GM12801 (cell line): ENCODE measurements at regions not wholly inside any gene's neighbourhood (a gene's known extent, or its start where the extent isn't known, plus 50 kb on each side); places are given as distances from the start of the nearest gene placed in this dataset.

Experiments
- TF ChIP-seq, protein P1 (sequence below): IDR thresholded peaks from one replicate; pipeline ENCODE4 v1.5.1; 2011; ENCODE audit warnings: control low read depth; ENCODE audit not compliant: insufficient read length; ENCODE audit errors: extremely low read depth

DNA sequence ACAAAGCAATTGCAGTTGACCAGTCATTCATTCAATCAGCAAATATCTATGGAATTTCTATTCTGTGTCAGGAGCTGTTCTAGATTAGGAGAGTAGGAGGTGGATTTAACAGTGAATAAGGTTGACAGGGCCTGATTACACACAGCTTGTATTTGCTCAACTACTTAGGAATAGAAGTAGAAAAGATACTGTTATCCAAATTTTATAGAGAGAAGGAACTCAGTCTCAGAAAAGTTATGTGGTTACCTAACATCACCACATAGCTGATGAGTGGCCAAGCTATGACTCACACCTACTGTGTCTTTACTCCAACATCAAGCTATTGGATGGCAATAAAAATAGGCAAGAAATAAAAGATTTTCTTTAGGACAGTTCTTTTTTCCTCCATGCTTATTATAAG is 374.8 kb downstream of the RMST start:
- TF ChIP-seq, protein P1, sequence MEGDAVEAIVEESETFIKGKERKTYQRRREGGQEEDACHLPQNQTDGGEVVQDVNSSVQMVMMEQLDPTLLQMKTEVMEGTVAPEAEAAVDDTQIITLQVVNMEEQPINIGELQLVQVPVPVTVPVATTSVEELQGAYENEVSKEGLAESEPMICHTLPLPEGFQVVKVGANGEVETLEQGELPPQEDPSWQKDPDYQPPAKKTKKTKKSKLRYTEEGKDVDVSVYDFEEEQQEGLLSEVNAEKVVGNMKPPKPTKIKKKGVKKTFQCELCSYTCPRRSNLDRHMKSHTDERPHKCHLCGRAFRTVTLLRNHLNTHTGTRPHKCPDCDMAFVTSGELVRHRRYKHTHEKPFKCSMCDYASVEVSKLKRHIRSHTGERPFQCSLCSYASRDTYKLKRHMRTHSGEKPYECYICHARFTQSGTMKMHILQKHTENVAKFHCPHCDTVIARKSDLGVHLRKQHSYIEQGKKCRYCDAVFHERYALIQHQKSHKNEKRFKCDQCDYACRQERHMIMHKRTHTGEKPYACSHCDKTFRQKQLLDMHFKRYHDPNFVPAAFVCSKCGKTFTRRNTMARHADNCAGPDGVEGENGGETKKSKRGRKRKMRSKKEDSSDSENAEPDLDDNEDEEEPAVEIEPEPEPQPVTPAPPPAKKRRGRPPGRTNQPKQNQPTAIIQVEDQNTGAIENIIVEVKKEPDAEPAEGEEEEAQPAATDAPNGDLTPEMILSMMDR = no peak

DNA sequence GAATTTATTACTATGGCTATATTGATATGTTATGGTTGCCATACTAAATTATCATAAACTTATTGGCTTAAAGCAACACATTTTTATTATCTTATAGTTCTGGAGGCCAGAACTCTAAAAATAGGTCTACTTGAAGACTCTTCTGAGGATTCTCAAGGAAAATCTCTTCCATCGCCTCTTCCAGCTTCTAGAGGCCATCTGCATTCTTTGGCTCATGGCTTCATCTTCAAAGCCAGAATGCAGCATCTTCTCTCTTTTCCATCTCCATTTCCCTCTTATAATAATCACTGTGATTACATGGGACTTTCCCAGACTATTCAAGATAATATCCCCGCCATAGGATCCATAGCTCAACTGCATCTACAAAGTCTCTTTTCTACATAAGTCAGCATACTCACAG is 385.4 kb downstream of the RMST start:
- TF ChIP-seq, protein P1 = no peak

DNA sequence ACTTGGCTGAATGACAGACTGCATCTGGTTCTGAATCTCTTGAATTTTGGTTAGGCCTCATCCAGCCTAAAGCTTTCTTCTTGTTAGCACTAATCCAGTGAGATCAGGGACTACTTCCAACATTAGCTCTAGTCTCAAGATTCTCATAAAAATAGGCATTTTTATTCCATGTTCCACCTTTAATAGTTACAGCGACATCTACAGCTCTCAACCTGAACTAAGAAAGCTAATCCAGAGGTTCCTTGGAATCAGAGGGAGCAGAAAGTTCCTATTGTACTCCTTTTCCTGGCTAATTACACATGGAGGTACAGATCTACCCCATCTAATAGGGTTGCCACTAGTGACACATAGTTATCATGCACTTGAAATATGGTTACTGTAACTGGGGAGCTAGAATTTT is 391.9 kb downstream of the RMST start:
- TF ChIP-seq, protein P1 = no peak

DNA sequence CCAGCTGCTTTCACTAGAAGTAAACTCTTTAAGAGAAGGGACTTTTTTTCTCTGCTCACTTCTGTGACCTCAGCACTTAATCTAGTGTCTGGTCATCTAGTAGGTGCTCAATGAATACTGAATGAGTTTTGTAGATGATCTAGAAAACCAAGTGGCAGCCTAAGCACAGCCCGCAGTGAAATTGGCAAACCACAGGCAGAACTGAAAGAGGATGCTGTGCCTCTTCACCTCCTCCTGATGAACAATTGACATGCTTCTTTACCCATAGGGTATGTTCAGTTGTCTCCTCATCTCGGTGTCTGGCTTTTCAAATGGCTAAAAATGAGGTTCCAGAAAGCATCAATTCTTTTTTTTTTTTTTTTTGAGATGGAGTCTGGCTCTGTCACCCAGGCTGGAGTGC is 399.5 kb downstream of the RMST start:
- TF ChIP-seq, protein P1 = no peak

DNA sequence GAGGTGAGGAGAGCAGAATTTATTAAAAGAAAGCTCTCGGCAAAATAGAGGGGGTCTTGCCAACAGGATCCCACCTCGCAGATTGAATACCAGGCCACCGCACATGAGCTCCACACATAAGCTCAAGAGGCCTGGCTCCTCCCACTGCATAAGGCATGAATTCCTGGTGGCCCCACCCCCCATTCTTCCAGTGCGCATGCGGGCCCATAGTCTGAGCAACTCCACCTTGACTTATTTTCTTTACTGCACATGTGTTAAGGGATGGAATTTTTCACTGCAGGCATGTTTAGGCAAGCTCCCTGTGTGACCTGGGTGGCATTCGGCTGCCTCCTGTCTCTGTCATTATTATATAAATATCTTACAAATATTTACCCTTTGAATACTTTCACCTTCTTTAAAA is 412.5 kb downstream of the RMST start:
- TF ChIP-seq, protein P1 = no peak

DNA sequence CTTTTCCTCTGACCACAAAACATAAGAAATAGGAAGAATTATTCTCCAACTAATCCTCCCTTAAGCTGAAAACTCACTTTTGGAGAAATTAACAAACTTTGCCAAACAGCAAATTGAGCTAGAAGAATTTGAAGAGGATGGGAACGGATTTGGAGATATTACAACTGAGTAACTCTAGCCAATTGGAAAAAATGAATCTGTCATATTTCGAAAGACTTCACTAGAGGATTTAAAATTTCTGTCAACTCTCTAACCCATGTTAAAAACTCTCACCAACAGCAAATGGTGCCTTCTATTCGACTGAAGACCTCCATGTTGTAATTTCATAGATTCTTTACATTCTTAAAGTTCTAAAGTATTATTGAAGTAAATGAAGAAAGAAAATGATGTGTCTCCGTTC is 414.2 kb downstream of the RMST start:
- TF ChIP-seq, protein P1 = no peak

DNA sequence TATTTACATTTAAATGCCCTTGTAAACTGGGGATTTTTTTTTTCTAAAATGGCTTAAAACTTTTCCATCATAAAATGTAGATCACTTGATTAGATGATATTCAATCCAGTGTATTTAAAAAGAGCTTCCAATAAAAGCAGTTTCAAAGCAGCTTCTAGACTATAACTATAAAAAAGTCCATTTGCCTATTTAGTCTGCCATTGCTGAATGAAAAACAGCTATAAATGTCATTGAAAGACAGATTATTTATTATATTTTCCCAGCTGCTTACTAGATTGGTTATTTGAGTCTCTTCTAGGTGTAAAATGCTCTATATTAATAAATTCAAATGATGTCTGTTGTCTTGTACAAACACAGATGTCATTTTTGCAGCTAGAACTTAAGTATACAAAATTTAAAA is 414.8 kb downstream of the RMST start:
- TF ChIP-seq, protein P1 = no peak

DNA sequence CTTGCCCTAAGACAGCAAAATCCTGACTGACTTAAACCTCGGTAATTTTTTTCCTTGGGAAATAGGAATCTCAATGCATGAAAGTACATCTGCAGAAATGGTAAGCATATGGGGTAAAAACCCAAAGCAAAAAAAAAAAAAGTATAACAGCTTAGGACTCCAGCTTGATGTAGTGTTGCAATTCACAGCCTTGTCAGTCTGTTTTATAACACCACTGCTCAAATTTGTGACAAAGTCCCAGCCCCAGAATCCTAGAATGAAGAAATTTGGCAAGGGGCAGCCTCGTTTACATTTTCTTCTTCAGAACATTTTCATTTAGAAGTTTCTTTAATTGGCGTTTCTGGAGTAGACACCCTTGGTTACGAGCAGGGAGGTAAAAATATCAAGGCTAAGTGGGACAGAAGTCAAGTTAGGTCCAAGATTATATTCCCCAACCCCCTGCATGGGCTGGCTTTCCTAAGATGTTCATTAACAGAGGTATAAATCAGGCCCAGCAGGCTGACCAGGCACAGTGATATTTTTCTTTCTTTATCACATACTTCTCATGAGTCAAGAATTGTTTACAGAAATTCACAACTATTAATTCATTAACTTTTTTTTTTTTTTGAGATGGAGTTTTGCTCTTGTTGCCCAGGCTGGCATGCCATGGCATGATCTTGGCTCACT is 424.0 kb downstream of the RMST start:
- TF ChIP-seq, protein P1 = no peak
